Testis (tissue), 2 donors: ENCODE measurements at regions not wholly inside any gene's neighbourhood (a gene's known extent, or its start where the extent isn't known, plus 50 kb on each side); places are given as distances from the start of the nearest gene placed in this dataset.
"Not testable (repeated sequence)": the region's sequence is repeated elsewhere in the genome, so short reads cannot be mapped to it uniquely, and the experiment has no call there.

Experiments
- CTCF ChIP-seq, 3 experiments: fragments of 450-650 bp in 2 of 3; fragments of 200-600 bp in 1 of 3; sonication (generic) in 1 of 3; IDR thresholded peaks; one replicate each; pipeline ENCODE4 v1.5.1; 2016 to 2019; ENCODE audit warnings: antibody characterized with exemption in 3 of 3, mild to moderate bottlenecking in 2 of 3, moderate library complexity in 1 of 3
- POLR2A ChIP-seq: fragments of 450-650 bp; IDR thresholded peaks from one replicate; pipeline ENCODE4 v1.6.1; 2017; ENCODE audit warnings: antibody characterized with exemption, mild to moderate bottlenecking, moderate library complexity

DNA sequence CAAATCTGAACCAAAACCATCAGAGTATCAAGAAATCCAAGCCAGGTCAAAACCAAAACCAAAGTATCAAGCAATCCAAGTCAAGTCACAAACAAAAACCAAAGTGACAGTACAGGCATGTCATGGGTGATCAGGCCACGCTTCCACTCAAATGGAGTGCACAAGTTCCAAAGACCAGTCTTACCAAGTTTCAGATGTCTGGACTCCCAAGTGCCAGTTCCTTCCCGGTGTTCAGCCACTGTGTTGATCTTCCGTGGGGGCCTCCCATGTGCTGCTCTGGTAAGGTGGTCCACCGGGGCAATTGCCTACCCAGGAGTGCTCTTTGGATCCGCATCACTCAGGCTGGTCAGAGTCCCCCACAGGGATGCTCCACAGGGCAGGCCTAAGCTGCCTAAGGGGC, 61.5 kb upstream of the PRMT8 start:
- TF ChIP-seq POLR2A; CTCF (IDR thresholded peaks at IDR 0.05): not testable (repeated sequence)
